NCI-H748 (cell line): ENCODE measurements at regions not wholly inside any gene's neighbourhood (a gene's known extent, or its start where the extent isn't known, plus 50 kb on each side); places are given as distances from the start of the nearest gene placed in this dataset.

Experiments
- DNase-seq: peaks from one replicate; lab custom pipeline; 2025; ENCODE audit not compliant: unreplicated experiment; lab: John Stamatoyannopoulos, UW

DNA sequence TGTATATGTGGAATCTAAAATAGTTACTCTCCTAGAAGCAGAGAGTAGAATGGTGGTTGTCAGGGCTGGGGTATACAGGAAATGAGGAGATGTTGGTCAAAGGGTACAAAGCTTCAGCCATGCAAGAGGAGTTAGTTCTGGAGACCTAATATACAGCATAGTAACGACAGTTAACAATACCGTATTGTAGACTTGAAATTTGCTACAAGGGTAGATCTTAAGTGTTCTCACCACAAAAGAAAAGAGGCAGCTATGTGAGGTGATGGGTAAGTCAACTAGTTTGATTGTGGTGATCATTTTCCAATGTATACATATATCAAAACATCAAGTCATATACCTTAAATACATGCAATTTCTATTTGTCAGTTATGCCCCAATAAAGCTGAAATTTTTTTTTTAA is 98.2 kb upstream of the CYP1B1 start:
- no peak for DNase-seq

DNA sequence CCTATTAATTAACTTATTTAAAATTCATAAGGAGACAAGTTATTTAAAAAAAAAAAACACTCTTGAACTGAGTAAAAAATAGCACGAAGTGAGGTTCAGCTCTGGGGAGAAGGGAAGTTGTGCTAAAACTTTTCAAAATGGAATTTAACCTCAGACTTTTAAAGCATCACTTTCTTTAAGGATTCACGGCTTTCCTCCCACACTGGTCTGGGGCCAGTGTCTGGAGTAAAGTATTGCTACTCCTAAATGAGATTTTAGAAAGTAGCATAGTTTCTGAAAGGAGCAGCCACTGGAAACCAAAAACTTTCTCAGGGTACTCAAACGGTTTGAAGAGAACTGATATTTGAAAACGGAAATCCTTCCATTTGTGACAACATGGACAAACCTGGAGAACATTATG is 97.7 kb upstream of the CYP1B1 start:
- no peak for DNase-seq

DNA sequence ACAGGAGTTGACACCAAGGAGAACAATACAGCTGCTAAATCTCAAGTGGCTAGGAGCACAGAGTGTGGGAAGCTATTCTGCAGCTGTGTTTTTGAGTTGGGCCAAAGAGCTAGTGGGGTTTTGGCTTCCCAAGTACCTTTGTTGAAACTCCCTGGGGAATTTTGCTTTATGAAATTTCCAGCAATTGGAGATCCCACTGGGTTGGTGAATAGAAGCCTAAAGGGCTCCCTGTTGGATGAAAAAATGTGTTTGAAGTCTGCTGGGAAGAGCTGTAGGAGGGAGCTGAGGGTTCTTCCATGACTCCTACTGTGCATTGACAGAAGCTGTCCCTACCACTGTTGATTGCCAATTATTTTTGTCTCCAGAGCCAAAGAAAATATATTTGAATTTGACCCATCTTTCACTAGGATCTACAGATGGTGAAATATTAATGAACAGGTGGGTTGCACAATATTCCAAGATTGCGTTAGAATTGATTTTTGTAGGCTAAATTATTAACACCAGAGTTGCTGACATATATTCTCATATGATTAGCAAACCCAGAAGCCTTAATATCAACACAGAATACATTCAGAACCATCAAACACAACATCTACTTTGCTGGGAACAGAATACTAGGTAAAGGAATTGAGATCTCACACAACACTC is 95.4 kb upstream of the CYP1B1 start:
- no peak for DNase-seq

DNA sequence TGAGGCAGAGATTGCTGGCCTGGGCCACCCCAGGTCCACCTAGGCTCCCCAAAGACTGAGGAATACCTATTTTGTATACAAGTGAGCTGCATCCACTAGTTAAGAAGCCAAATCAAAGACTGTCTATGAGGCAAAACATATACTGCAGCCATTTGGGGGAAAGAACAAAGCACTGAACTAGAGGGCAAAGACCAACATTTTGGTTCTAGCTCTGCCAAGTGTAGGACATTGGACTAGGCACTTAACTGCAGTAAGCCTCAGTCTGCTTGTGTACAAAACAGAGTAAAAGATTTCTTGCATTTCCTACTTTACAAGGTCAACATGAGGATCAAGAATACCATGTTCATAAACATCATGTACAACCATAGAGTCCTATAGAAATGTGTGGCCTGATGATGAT is 94.8 kb upstream of the CYP1B1 start:
- no peak for DNase-seq

DNA sequence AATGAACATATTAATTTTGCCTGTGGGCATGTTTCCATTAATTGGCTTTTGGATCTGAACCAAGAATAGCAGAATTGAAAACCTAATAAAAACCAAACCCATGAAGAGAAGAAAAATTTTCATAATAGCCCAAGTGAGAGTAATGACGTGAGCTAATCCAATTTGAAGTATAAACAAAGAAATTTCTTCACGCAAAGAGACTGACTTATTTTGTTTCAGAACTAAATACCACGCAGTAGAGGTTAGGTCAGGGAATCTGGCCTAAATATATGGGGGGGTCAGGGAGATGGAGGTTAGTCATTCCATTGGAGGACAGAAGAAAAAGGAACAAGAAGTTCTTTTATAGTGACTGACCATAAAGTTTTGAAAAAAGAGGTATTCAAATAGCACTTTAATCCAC is 94.1 kb upstream of the CYP1B1 start:
- DNase-seq, result no peak

DNA sequence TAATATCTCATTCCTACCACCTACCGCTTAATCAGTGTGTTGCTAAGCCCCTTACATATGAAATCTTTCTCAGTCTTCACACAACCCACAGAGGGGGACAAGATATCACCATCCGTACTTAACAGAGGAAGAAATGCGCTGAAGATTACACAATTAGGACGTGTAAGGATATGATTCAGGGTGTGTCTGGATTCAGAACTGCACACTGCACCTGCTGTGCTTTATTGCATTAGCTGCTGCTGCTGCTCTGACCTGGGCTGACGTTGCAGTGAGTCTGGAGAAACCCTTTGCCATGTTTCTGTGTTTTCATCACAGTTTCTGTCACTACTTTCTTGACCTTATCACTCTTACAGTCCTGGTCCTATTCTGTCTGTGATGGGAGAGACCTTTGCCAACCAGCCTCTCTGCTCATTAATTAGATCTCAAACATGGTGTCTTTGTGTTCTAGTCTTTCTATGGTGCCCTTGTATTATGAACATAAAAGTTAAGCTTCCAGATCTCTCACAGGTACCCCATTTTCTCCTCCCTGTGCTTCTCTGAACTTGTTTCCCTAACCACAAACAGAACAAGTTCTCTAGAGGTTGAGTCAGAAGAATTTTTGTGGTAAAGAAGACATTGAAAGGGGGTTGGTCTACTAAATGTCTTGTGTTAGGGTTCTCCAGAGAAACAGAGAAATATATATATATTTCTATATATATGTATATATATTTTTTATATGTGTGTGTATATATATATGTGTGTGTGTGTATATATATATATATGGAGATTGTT is 92.9 kb upstream of the CYP1B1 start:
- DNase-seq, result no peak

DNA sequence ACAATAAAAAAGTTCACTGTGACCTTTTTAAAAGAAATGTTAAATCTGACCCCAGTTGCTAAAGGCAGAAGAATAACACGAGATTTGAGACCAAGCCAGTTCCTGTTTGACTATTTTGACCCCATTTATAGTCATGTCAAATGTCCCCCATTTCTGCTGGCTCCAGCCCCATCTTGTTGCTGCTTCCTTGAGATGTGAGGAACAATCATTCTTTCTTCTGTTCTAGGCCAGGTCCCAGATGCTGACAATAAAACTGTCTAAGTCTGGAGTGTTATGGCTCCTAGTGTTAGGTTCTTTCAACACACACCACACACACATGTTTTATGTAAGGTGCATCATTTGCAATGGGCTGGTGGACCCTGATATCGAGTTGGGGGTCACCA is 92.0 kb upstream of the CYP1B1 start:
- DNase-seq, result no peak

DNA sequence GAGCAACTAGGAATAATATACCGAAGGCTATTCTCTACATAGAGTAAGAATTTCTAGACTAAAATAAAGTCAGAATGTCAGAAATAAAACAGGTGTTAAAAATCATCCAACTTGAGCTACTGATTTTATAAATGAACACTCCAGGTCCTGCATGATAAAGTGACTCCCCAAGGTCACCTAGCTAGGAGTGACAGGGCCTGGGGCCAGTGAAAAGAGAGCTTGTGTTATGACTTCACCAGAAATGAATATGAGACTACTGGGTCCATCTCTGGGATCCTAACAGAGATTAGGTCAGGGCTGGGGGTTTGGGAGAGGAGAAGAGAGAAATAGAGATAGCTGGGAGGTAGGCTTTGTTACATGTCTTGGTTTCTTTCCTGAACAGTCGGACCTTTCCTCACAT is 89.7 kb upstream of the CYP1B1 start:
- no peak for DNase-seq

DNA sequence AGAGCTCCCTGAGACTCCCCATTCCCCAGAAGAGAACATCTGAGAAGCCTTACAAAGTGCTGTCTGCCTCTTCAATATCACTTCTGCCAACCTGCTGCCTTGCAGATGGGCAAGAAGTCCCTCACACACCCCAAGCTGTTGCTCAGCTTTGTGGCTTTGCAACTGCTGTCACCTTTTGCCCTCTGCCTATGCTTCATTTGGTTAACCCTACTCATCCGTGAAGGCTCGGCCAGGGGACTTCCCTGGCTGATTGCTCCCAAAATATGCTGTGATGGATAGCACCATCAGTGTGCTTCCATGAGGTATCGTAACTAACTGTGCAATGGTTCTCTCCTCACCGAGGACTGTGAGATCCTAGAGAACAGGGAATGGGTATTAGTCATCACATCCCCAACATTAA is 88.9 kb upstream of the CYP1B1 start:
- no peak for DNase-seq

DNA sequence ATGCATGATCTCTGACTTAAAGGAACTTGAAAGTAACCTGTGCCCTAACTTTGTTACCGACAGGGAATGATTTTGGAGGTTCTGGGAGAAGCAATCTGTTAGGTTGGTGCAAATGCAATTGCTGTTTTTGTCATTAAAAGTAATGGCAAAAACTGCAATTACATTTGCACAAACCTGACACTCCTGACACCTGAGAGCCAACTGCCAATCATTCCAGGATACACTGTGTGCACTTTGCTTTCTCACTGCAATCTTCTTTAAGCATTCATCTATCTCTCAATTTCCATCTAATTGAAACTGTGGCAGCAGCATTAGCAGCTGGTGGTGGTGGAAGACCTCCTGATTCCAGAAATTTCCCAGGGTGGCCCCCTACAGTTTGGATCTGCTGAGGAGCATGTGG is 87.6 kb upstream of the CYP1B1 start:
- DNase-seq, result no peak

DNA sequence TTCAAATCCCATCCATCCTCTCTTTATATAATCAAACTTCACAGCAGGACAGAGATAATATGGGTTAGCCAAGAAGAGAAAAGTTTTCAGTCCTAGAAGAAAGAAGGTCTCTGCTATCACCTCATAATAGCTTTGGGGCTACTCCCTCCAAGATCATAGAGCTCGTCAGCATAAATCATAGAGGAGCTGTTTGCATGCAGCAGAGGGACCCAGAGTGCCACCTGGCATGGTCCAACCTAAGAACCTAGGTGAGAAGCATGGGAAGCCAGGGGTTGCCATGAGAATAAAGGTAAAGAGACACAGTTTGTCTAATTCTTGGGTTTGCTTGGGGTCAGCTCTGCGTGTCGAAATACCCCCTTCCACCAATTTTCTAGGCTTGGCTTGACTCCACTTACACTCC is 87.1 kb upstream of the CYP1B1 start:
- no peak for DNase-seq

DNA sequence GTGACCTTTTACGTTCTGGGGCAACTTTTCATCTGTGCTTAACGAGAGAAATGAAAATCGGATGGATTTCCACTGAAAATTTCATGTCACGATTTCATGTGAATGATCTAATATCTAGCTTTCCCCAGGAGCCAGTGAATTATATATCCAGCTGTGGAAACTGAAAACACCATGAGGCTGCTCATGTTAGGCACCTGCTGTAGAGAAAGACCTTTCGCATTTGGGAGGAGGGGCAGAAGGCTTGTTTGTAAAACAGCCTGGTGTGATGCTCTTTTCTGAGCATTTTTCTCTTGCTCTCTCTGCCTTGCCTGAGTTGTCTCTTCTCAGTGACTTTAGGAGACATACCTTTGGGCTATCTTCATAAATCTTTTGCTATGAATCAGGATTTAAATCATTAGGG is 84.6 kb upstream of the CYP1B1 start:
- no peak for DNase-seq

DNA sequence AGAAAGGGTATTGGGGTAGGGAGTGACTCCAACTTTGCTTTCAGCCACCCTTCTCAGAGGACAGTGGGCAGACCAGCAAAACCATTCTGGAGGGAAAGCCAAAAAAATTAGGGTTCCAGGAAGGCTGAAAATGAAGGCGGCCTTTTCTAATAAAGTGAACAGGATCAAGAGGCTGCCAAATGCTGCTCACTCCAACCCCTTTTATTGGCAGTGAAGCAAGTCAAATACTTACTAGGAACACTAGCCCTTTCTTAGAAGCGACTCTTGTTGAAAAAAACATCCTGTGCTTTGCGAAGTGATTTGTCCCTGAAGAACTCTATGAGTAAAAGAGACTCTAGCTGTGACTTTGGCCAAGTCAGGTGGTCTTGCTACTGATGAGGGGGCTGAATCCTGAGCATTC is 83.6 kb upstream of the CYP1B1 start:
- DNase-seq, result no peak

DNA sequence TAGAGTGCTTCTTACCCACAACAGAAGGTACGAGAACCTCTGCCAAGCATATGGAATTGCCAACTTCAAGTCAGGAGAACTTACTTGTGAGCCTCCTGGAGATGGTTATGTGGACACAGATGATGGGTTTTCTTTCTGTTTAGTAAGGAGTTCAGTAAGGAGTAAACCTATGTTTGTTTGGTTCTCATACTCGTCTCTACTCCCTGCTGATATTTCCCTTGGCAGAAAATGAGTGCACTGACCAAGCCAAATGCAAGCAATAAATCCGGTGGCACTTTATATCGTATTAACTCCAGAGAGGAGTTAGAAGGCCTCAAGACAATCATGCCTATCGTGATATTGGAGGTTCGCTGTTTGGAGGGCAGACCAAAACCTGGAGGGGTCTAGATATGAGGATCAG is 83.2 kb upstream of the CYP1B1 start:
- no peak for DNase-seq

DNA sequence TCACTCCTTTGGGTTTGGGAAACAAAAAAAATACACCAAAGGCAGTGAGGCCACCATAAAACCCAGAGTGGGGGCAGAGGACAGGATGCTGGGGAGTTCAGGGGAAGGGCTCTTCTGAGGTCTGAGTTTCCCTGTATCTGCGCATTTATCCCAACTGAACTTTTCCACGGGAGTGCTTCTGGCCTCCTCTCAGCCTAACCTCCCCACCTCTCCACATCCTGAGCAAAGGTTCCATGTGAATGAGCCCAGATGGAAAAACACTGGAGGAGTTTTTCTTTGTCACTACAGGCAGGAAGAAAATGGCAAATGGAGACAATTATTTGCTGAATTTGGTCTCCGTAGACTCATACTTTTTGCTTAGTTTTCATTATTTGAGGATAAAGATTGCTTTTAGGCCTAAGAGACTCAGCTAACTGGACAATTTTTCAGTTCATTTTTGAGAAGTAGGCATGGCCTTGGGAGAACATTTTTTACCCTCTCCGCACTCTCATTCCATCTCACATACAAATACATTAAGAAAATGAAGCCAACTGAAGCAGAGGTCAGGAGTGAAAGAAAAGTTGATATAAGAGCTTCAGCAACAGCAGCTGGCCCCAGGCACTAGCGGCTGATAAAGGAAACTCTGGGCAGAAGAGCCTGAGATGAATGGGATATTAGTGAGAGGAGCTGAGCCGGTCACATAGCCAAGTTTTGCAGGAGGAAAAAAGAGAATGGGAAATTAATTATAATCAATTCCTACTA is 82.6 kb upstream of the CYP1B1 start:
- DNase-seq, result no peak

DNA sequence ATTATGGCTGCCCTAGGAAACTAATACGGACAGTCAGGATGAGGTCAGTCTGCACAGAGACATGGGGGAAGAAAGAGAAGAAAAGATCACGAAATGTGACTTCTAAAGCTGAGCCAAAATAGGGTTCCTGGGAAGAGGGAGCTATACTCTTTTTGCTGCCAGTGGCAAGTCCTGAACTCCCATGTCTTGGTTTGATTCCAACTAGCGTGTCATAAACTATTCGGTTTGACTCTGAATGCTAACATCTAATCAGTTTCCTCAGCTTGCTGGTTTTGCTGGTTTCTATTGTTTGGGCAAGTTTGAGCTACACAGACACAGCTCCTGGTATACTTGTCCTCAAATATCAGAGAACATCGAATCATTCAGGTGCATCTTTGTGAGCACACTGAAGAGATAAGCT is 80.5 kb upstream of the CYP1B1 start:
- DNase-seq, result no peak

DNA sequence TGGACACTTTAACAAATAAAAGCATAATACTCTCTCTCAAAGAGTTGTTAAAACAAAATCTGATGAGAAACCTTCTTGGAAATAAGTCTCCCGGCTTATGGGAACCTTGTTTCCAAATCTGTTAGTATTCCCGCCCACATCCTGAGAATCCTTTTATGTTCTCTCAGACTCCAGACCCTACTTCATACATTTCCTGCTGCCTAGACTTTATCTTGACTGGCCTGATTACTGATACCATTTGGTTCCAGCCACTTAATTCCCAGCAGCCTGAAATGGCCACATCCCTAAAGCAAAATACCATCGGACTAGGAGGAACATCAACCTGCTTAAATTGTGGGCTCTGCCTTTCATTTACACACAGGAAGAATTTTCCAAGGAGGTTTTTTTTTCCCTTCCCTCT is 79.1 kb upstream of the CYP1B1 start:
- DNase-seq, result no peak

DNA sequence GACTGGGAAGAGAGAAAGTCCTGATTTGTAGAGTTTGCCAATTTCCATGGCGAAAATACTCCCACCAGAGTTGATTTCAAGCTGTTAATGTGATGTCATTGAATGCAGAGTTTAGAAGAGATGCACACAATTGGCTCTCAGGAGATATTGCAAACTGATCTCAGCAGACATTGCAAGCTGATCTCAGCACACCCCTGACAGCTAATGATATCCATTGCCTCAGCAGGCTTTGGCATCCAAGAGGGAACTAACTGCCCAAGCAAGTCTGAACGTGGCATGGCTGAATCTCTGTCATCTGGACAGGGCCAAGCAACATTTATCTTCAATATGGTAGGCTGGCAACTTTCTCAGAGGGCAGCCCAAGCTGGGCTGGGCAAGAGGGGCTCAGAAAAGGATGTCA is 78.4 kb upstream of the CYP1B1 start:
- no peak for DNase-seq

DNA sequence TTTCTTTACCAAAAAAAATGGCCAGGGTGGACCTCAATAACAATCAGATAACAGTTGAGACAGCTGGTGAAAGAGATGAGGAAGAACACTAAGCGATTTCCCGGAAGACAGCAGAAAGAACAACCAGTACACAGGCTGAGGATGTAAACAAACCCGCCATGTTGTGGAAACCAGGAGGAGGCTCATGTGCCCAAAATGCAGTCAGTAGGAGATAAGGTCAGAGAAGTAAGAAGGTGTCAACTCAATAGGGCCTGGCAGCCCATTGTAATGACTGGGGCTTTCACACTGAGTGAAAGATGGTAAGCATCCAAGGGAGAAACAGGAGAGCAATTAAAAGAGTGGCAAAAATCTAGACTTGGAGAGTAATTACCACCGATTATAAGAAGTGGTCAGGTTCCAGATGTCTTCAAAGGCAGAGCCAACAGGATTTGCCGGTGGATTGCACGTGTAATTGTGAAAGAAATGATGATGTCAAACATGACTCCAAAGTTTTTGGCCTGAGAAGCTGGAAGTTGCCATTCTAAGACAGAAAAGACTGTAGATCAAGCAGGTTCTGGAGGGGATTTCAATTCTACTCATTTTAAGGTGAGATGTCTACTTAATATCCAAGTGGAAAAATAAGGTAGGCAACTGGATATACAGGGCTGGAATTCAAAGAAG is 77.7 kb upstream of the CYP1B1 start:
- DNase-seq, result no peak

DNA sequence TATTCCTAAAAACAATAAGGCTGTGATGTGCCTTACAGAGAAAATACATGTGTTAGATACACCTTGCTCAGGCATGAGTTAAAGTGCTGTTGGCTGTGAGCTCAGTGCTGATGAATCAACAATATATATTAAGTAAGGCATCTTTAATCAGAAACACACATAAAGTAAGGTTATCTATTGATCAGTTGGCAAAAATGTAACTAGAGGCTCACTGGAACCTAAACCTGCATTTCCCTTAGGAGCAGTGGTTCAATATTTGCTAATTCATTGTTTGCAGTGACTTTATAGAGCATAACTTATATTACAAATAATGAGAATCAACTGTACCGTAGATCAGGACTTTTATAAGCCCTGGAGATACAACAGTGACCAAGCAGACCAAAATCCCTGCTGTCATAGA is 77.0 kb upstream of the CYP1B1 start:
- no peak for DNase-seq

DNA sequence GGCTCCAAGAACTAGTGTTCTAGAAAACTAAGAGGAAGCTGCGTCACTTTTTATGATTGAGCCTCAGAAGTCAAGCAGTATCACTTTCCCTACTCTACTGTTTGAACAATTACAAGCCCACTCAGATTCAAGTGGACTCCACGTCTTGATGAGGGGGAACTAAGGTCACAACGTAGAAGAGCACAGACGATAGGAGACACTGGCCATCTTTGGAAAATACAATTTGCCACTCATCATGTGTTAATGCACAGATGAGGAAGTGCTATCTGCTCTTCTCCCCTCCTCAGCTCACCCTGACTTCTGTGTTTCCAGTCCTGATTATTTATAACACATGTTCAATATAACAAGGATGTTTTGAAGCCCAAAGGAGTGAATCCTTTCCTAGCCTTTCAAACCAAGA is 76.1 kb upstream of the CYP1B1 start:
- DNase-seq, result no peak

DNA sequence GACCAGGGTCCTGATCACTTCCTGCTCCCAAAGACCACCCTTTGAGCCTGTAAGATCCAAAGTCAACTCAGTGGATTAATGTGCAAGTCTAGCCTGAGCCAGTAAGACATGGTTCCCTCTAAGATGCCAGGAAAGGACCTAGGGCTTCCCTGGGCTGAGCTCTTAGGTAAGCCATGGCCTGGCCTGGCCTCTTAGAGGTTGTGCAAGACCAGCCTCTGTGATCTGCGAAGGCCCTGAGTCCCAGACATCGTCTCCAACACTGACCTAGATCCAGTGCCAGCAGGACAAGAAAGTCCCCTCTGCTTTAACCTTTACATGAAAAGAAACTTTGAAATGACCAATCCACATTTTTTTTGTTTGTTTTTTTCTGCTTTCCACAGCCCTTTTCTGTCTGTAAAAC is 73.6 kb upstream of the CYP1B1 start:
- no peak for DNase-seq
